AG08395 (cell line): ENCODE measurements at regions not wholly inside any gene's neighbourhood (a gene's known extent, or its start where the extent isn't known, plus 50 kb on each side); places are given as distances from the start of the nearest gene placed in this dataset.
"Not testable (repeated sequence)": the region's sequence is repeated elsewhere in the genome, so short reads cannot be mapped to it uniquely, and the experiment has no call there.

ENCODE experiments used
- DNase-seq: peaks from one replicate; pipeline ENCODE4 v3.0.0; 2012; ENCODE audit warnings: mixed read lengths, low spot score

- no peak for DNase-seq
Observed at GRCh38 chr4:166153548-166153947, 280.5 kb downstream of the TLL1 start.

- no peak for DNase-seq
Observed at GRCh38 chr4:166162327-166162726, 289.3 kb downstream of the TLL1 start.

GRCh38 chr4:166165829-166166420 is 292.9 kb downstream of the TLL1 start:
- DNase-seq, result peak; percentile 48

GRCh38 chr4:166169111-166169510 is 296.1 kb downstream of the TLL1 start:
- no peak for DNase-seq

GRCh38 chr4:166172619-166173018 is 299.6 kb downstream of the TLL1 start:
- DNase-seq, result no peak

GRCh38 chr4:166174717-166175490 is 301.9 kb downstream of the TLL1 start:
- no peak for DNase-seq

GRCh38 chr4:166182145-166182544 is 309.1 kb downstream of the TLL1 start:
- DNase-seq, result no peak

- no peak for DNase-seq
Observed at GRCh38 chr4:166195101-166195500, 322.1 kb downstream of the TLL1 start.

- DNase-seq, result no peak
Observed at GRCh38 chr4:166197166-166197565, 324.1 kb downstream of the TLL1 start.

- no peak for DNase-seq
Observed at GRCh38 chr4:166198041-166198440, 325.0 kb downstream of the TLL1 start.

- DNase-seq, result no peak
Observed at GRCh38 chr4:166198516-166199310, 325.7 kb downstream of the TLL1 start.

- no peak for DNase-seq
Observed at GRCh38 chr4:166202991-166203390, 330.0 kb downstream of the TLL1 start.

GRCh38 chr4:166212326-166212725 is 339.3 kb downstream of the TLL1 start:
- DNase-seq, result not testable (repeated sequence)

GRCh38 chr4:166222271-166222670 is 349.2 kb downstream of the TLL1 start:
- DNase-seq, result no peak

GRCh38 chr4:166228112-166228511 is 355.1 kb downstream of the TLL1 start:
- DNase-seq, result no peak

GRCh38 chr4:166229799-166230198 is 356.8 kb downstream of the TLL1 start:
- no peak for DNase-seq

- no peak for DNase-seq
Observed at GRCh38 chr4:166230841-166231240, 357.8 kb downstream of the TLL1 start.

- DNase-seq, result no peak
Observed at GRCh38 chr4:166239354-166239753, 366.3 kb downstream of the TLL1 start.

- DNase-seq, result no peak
Observed at GRCh38 chr4:166252487-166253402, 379.7 kb downstream of the TLL1 start.

GRCh38 chr4:166257276-166257675 is 384.2 kb downstream of the TLL1 start:
- no peak for DNase-seq

GRCh38 chr4:166257891-166258290 is 384.9 kb downstream of the TLL1 start:
- no peak for DNase-seq

- DNase-seq, result no peak
Observed at GRCh38 chr4:166259081-166259480, 386.0 kb downstream of the TLL1 start.
